H1 (cell line): ENCODE measurements at regions not wholly inside any gene's neighbourhood (a gene's known extent, or its start where the extent isn't known, plus 50 kb on each side); places are given as distances from the start of the nearest gene placed in this dataset.

ENCODE experiments used
- ATF2 ChIP-seq: IDR thresholded peaks from 2 replicates; pipeline ENCODE4 v1.6.1; 2012; ENCODE audit warnings: low read length, inconsistent platforms
- CTBP2 ChIP-seq: IDR thresholded peaks from 2 replicates; pipeline ENCODE4 v1.7.0; 2011; ENCODE audit warnings: borderline replicate concordance, mild to moderate bottlenecking, moderate library complexity, mixed read lengths, low read length; ENCODE audit not compliant: insufficient read depth, insufficient read length
- E2F6 ChIP-seq: IDR thresholded peaks from 2 replicates; pipeline ENCODE4 v1.6.1; 2012; ENCODE audit warnings: inconsistent platforms
- GTF2F1 ChIP-seq: IDR thresholded peaks from 2 replicates; pipeline ENCODE4 v1.6.1; 2012; ENCODE audit warnings: low read depth, low read length, improper control_type of control experiment, borderline replicate concordance
- KDM4A ChIP-seq: IDR thresholded peaks from one replicate; pipeline ENCODE4 v1.7.1; 2012; ENCODE audit warnings: low read depth, mild to moderate bottlenecking, moderate library complexity, low read length, inconsistent platforms; ENCODE audit not compliant: severe bottlenecking
- YY1 ChIP-seq: IDR thresholded peaks from 2 replicates; pipeline ENCODE4 v1.6.1; 2011; ENCODE audit warnings: low read depth, mild to moderate bottlenecking, low read length

GRCh38 chr16:86653285-86654006 is 75.1 kb downstream of the FOXL1 start (continued):
- TF ChIP-seq CTBP2 (no peak), ATF2 (no peak), E2F6 (no peak), KDM4A (no peak), GTF2F1 (no peak), YY1 (no peak)
